ENCODE measurements at regions not wholly inside any gene's neighbourhood (a gene's known extent, or its start where the extent isn't known, plus 50 kb on each side); places are given as distances from the start of the nearest gene placed in this dataset.

DNA sequence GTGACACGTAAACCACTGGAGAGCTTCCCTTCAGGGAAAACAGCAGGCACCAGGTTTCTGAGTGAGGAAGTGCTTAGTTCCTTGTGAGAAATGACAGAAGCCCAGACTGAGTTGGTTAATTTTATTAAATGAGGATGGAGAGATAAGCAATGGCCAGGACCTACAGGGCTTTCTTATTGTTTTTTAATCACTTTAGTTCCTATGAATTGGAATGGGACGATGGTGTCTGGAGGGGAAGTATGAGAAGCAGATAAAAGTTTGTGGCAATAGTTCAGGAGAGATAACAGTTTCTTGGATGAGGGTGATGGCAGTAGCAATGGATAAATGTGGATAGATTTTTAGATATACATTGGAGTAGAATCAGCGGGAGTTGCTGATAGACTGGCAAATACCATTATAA is 86.5 kb upstream of the PTPRR start:
- TF ChIP-seq, protein P1, sequence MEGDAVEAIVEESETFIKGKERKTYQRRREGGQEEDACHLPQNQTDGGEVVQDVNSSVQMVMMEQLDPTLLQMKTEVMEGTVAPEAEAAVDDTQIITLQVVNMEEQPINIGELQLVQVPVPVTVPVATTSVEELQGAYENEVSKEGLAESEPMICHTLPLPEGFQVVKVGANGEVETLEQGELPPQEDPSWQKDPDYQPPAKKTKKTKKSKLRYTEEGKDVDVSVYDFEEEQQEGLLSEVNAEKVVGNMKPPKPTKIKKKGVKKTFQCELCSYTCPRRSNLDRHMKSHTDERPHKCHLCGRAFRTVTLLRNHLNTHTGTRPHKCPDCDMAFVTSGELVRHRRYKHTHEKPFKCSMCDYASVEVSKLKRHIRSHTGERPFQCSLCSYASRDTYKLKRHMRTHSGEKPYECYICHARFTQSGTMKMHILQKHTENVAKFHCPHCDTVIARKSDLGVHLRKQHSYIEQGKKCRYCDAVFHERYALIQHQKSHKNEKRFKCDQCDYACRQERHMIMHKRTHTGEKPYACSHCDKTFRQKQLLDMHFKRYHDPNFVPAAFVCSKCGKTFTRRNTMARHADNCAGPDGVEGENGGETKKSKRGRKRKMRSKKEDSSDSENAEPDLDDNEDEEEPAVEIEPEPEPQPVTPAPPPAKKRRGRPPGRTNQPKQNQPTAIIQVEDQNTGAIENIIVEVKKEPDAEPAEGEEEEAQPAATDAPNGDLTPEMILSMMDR (IDR thresholded peaks at IDR 0.05) = no peak
- TF ChIP-seq EP300 (IDR thresholded peaks at IDR 0.05) = no peak
